GM21515 (cell line): ENCODE measurements at regions not wholly inside any gene's neighbourhood (a gene's known extent, or its start where the extent isn't known, plus 50 kb on each side); places are given as distances from the start of the nearest gene placed in this dataset.
"Not testable (repeated sequence)": the region's sequence is repeated elsewhere in the genome, so short reads cannot be mapped to it uniquely, and the experiment has no call there.

Experiments used
- ATAC-seq: cut with Tn5 transposase; IDR thresholded peaks from one replicate; pipeline ENCODE4 v1.9.1; 2021; ENCODE audit not compliant: unreplicated experiment

- ATAC-seq = not testable (repeated sequence)
Observed at GRCh38 chr14:105729825-105730368, 203.5 kb downstream of the TMEM121 start.

GRCh38 chr14:105730731-105731130 lies 204.3 kb downstream of the TMEM121 start:
- not testable (repeated sequence) for ATAC-seq

- not testable (repeated sequence) for ATAC-seq
Observed at GRCh38 chr14:105731221-105731985, 205.0 kb downstream of the TMEM121 start.

GRCh38 chr14:105733081-105734065 lies 207.0 kb downstream of the TMEM121 start:
- ATAC-seq = no peak

DNA sequence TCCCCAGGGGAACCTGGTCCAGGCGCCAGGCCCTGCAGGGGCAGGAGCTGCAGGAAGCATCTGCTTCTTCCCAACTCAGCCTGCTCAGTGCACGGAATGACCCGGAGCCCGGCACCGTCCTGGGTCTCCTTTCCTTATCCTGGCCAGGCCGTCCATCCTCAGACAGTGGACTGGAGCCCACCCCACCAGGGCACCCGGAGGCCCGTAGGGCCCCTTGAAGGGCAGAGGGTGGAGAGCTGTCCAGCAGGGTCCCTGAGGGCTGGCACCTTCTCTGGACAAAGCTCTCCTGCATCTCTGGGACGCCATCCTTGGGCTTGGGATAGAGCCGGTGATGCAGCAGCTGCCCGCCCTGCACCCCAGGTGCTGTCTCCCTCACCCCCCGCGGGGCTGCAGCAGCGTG lies 207.9 kb downstream of the TMEM121 start:
- ATAC-seq = not testable (repeated sequence)

GRCh38 chr14:105736331-105736730 lies 209.9 kb downstream of the TMEM121 start:
- ATAC-seq = not testable (repeated sequence)

DNA sequence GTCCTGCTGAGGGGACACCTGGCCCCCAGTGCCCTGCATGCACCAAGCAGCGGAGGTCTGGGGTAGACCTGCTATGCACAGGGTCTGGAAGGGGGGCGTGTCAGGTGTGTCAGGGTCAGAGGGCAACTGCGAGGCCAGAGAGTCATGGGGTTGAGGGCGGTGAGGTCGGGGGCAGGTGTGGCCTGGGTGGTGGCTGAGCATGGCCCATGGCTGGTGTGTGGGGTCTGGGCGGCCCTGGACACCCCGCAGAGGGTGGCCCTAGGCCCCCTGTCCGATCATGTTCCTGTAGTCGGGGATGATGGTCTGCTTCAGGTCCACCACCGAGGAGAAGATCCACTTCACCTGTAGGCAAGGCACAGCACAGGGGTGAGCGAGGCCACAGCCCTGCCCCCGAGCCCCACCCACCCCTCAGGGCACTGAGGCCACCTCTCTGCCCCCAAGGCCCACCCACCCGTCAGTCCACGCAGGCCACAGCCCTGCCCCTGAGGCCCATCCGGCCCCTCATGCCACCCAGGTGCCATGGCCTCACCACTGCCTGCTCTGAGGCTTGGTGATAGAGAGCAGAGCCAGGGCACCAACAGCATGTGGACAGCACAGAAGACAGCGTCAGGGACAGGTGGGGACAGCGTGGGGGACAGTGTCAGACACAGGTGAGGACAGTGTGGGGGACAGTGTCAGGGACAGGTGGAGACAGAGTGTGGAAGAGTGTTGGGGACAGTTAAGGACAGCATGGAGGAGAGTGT lies 211.3 kb downstream of the TMEM121 start:
- no peak for ATAC-seq

- ATAC-seq = no peak
Observed at GRCh38 chr14:105738638-105739037, 212.3 kb downstream of the TMEM121 start.

DNA sequence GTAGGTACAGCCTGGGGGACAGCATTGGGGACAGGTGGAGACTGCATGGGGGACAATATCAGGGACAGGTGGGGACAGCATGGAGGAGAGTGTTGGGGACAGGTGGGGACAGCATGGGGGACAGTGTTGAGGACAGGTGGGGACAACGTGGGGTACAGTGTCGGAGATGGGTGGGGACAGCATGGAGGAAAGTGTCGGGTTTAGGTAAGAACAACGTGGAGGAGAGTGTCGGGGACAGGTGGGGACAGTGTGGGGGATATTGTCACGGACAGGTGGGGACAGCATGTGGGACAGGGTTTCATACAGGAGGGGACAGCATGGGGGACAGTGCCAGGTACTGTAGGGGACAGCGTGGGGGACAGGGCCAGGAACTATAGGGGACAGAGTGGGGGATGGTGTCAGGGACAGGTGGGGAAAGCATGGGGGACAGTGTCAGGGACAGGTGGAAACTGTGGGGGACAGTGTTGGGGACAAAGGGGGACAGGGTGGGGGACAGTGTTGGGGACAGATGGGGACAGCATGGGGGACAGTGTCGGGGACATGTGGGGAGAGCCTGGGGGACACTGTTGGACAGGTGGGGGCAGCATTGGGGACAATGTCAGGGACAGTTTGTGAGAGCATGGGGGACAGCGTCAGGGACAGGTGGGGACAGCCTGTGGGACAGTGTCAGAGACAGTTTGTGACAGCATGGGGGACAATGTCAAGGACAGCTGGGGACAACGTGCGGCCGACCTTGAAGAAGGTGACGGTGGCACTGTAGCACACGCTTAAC lies 213.1 kb downstream of the TMEM121 start:
- no peak for ATAC-seq

- ATAC-seq = not testable (repeated sequence)
Observed at GRCh38 chr14:105740272-105740671, 213.9 kb downstream of the TMEM121 start.

- not testable (repeated sequence) for ATAC-seq
Observed at GRCh38 chr14:105740961-105741360, 214.6 kb downstream of the TMEM121 start.

GRCh38 chr14:105741707-105742530 lies 215.5 kb downstream of the TMEM121 start:
- ATAC-seq = not testable (repeated sequence)

- ATAC-seq = no peak
Observed at GRCh38 chr14:105742531-105742848, 216.1 kb downstream of the TMEM121 start.

DNA sequence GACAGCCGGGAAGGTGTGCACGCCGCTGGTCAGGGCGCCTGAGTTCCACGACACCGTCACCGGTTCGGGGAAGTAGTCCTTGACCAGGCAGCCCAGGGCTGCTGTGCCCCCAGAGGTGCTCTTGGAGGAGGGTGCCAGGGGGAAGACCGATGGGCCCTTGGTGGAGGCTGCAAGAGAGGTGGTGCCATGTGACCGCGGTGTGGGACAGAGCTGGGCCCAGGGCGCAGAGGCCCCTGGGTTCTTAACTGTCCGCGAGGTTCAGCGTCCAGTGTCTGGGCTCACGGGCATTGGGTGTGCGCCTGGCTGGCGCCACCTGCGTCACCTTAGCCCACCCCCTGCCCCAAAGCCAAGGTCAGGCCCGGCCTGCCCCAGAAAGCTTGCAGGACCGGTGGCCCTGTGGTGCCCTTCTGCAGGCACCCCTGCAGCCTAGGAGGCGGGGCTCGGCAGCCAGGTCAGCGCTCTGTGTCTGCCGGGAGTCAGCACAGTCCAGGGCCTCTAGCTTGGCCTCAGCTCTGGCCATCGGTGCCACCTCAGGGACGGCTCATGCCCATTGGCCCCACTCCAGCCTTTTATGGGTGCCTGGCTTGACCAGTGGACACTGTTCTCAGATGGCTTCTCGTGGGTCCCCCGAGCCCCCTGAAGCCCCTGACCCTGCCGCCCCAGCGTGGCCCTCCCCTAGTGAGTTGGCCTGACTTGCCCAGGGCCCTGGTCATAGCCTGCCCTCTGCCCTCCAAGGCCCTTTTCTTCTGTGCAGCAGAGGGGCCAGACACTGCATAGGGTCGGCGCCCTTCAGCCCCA lies 216.7 kb downstream of the TMEM121 start:
- not testable (repeated sequence) for ATAC-seq

GRCh38 chr14:105744213-105744787 lies 217.9 kb downstream of the TMEM121 start:
- not testable (repeated sequence) for ATAC-seq

DNA sequence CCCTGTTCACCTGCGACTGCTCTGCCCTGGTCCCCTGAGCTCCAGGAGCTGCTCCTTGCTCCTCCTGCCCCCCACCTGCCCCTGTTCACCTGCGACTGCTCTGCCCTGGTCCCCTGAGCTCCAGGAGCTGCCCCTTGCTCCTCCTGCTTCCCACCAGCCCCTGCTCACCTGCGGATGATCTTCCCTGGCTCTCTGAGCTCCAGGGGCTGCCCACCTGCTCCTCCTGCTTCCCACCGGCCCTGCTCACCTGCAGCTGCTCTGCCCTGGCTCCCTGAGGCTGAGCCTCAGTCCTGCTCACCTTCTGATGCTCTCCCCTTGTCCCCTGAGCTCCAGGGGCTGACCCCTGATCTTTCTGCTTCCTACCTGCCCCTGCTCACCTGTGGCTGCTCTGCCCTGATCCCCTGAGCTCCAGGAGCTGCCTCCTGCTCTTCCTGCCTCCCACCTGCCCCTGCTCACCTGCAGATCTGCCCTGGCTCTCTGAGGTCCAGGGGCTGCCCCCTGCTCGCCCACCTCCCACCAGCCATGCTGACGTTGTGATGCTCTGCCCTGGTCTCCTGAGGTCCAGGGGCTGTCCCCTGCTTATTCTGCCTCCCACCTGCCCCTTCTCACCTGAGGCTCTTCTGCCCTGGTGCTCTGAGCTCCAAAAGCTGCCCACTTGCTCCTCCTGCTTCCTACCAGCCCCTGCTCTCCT lies 219.2 kb downstream of the TMEM121 start:
- no peak for ATAC-seq

- no peak for ATAC-seq
Observed at GRCh38 chr14:105746124-105746514, 219.7 kb downstream of the TMEM121 start.
